HG03575 (cell line): ENCODE measurements at regions not wholly inside any gene's neighbourhood (a gene's known extent, or its start where the extent isn't known, plus 50 kb on each side); places are given as distances from the start of the nearest gene placed in this dataset.

ENCODE experiments used
- ATAC-seq: cut with Tn5 transposase; IDR thresholded peaks from one replicate; pipeline ENCODE4 v1.9.1; 2021; ENCODE audit not compliant: unreplicated experiment, insufficient number of reproducible peaks, low FRiP score; ENCODE audit errors: extremely low read depth

- ATAC-seq: no peak
Observed at GRCh38 chr4:145427991-145428390, 53.7 kb upstream of the SMAD1 start.

DNA sequence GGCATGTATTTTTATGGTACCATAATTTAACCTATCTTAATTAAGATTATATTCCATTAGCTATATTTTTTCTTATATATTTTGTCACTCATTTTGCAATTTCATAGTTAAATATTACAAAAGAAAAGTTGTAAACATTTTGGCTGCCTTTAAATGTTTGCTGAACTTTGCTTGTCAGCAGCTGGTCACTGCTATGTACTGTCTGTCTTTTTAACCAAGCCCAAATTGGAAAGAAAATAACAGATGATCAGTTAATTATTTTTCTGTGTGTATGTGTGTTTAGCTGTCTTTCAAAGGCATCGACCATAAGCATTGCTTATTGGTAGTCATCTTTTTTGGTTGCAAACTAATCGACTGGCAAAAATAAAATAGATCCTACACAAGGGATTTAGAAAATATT is 54.4 kb upstream of the SMAD1 start:
- no peak for ATAC-seq

GRCh38 chr4:145423017-145423708 is 58.5 kb upstream of the SMAD1 start:
- no peak for ATAC-seq

DNA sequence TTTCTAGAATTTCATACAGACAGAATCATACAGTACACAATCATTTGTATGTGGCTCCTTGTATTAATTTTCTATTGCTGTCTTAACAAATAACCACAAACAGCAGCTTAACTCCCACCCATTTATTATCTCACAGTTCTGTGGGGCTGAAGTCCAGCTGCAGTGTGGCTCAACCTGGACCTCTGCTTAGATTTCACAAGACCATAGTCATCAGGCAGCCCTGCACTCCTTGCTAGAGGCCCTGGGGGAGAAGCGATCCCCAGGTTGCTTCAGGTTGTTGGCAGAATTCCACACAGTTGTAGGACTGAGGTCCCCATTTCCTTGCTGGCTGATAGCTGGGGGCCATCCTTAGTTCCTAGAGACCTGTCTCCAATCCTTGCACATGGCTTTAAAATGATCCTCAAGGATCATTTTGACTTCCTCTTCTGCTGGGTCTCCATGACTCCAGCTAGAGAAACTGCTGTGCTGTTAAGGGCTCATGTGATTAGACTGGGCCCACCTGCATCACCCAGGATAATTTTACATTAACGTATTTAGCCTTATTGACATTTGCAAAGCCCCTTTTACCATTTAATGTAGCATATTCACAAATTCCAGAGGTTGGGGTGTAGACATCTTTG is 60.9 kb upstream of the SMAD1 start:
- no peak for ATAC-seq

DNA sequence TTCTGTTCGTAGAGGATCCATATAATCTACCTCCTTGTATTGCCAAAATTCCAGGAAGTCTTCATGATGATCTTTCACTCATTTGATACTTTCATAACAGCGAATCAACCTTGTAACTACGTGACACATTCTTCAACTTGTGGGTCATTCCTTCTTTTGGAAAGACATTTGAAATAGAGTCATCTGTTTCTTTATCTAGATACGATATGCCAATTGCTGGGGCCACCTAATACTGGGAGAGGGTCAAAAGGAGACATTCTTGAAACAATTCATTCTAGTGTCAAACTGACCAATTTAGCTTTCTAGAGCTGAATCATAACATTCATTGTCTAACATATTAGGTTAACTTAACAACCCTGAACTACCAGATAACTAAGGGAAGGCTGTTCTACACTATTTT is 62.9 kb upstream of the SMAD1 start:
- ATAC-seq: no peak

DNA sequence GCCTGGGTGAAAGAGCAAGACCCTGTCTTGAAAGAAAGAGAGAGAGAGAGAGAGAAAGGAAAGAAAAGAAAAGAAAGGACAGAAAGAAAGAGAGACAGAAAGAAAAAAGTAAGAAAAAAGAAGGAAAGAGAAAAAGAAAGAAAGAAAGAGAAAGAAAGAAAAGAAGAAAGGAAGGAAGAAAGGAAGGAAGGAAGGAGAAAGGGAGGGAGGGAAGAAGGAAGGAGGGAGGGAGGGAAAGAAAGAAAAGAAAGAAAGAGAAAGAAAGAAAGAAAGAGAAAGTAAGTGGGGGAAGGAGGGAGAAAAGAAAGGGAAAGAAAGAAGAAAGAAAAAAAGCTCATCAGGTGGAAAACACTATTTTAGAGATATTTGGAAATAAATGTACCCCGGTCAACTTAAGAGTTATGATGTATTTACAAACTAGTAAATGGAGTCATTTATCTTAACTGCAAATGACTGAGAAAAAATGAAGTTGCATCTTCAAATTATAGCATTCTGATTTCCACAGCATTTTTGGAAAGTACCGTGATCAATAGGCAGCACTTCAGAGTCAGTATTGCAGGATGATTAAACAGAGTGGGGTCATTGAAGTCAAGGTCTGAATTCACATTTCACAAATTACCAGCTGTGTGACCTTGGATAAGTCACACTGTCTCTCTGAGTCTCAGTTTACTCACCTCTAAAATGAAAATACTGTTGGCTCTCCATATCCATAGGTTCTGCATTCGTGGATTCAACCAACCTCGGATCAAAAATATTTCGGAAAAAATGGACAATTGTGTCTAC is 64.1 kb upstream of the SMAD1 start:
- ATAC-seq: no peak

- ATAC-seq: no peak
Observed at GRCh38 chr4:145414841-145415240, 66.8 kb upstream of the SMAD1 start.

DNA sequence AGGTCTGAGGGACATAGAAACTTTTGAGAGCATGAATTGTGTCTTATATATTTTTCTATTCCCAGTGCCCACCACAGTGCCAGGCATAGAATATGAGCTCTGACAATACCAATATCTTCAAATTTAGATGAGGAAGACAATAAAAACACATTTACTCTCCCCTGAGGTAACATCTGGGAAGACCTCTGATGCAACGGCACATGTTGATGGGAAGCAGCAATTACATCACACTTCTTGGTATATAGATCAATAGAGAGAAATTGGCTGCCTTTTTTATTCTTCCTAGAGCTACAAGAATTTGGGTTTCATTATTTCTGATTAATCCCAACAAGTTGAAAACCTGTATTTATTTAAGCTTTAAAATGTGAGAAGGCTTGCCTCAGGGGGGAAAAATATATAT is 67.4 kb upstream of the SMAD1 start:
- no peak for ATAC-seq

- ATAC-seq: no peak
Observed at GRCh38 chr4:145406970-145407369, 74.7 kb upstream of the SMAD1 start.

DNA sequence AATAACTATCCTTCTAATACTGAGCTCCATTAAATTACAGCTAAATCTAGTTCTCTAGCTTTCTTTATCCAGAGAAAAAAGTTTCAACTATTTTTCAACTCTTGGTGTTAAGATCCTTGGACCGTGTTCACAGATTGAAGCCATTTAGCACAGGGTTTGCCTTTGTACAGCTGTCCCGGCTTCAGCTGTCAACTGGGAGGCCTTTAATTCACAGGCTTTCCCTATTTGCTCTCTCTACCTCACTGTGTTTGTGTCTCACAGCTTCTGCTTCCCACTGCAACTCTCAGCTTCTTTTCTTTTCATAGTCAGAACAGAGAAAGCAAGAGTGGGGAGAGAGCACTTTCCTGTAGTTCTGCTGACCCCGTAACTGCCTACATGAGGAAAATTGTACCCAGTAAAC is 76.9 kb upstream of the SMAD1 start:
- ATAC-seq: no peak

DNA sequence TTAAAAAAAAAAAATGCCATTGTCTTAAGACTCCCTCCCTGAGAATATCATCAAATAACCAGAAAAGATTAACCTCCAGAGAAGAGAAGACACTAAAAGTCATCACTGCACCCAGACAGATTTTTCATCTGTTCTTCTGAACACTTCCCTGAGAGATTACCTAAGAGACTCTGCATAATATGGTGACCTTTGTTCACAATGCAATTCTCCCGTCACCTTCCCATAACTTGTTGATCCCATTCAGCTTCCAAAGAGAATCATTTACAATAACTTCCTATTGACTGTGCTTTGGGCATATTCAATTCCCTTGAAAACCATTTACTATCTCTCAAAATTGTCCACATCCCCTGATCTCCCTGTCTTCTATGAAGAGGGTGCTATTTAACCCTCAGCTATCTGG is 85.1 kb upstream of the SMAD1 start:
- ATAC-seq: no peak

DNA sequence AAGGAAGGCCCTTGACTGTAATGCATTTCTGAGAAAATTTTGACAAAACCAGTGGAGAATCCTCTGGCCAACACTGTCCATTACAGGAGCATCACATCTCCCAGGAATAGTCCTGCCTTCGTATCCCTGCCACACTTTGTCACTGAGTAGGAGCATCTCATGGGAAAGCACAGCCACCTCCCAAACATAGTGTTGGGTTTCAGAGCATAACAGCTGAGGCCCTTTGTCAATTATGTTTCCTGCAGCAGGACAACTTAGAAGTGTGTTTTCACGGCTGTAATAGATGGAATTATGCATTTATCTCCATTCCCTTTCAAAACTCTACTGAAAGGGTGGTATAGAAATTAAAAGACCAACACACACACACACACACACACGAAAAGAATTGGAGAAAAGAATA is 91.1 kb upstream of the SMAD1 start:
- no peak for ATAC-seq

DNA sequence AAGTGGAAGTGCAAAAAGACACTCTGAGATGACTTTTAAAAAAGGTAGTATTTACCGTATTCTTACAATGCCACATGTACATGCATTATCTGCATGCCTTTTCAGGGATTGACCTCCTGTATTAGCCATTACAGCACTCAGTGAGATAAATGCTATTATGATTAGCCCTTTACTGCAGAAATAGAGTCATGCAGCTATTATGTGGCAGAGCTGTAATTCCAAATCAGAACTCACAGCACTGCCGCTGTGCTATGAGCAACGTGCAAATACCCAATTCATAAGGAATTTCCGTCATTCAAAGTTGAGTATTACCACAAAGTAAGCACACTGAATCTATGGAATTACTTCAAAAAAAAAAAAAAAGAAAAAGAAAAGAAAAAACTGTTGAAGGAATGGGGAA is 92.1 kb upstream of the SMAD1 start:
- no peak for ATAC-seq

DNA sequence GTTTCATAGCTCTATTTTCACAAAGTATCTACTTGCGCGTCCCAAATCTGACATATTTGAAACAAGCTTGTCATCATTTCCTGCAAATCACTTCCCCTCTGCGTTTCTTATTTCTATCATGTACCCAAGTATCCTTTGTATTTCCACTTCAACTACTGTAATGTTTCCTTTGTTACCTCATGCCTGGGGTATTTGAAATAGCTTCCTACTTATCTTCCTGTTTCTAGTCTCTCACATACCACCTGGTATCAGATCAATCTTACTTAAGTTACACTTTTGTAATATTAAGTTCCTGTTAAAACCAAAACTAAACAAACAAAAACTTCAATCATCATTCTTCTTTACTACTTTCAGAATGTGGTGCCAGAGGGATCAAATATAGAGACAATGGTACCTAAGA is 93.6 kb upstream of the SMAD1 start:
- no peak for ATAC-seq

GRCh38 chr4:145387079-145387478 is 94.6 kb upstream of the SMAD1 start:
- no peak for ATAC-seq

DNA sequence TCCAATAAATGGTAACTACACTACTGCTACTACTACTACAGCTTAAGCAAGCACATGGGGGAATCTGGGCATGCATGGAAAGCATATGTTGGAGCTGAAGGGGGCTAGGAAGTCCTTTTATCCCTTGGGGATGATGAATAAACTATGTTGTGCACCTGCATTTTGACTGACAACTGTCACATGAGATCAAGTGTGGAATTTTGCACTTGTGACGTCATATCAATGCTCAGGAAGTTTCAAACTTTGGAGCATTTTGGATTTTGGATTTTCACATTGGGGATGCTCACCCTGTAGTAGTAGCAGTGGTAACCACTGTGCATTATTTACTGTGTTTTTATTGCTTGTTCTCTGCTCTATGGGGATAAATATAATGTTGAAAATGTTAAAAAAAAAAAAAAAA is 100.5 kb upstream of the SMAD1 start:
- ATAC-seq: no peak

DNA sequence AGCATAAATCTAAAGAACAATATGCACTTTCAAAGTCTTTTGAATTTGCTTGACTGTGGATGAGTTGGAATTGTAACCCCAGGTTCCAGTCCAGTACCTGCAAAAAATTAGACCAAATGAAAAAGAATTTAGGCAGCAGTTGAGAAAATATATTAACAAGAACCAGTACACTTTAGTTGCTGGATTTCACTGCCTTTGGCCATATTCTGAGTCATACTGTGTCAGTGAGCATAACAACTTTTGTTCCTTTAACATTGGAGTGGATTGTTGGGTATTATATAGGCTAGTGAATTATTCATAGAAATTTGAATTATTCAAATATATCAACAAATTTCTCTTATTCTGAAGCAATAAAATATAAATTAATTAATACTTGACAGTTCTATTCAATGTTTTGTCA is 101.5 kb upstream of the SMAD1 start:
- ATAC-seq: no peak

DNA sequence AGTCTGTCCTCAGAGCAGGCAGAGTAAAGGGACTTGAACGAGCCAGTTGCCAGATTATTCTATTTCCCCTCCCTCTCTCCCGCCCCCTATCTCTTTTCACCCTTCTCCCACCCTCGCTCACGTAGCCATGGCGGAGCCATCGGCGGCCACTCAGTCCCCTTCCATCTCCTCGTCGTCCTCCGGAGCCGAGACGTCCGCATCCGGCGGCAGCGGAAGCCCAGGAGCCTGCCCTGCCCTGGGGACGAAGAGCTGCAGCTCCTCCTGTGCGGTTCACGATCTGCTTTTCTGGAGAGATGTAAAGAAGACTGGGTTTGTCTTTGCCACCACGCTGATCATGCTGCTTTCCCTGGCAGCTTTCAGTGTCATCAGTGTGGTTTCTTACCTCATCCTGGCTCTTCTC is 106.2 kb upstream of the SMAD1 start:
- no peak for ATAC-seq

GRCh38 chr4:145352438-145353145 is 129.1 kb upstream of the SMAD1 start:
- no peak for ATAC-seq

GRCh38 chr4:145351922-145352321 is 129.7 kb upstream of the SMAD1 start:
- no peak for ATAC-seq
